D721Med (cell line): ENCODE measurements at regions not wholly inside any gene's neighbourhood (a gene's known extent, or its start where the extent isn't known, plus 50 kb on each side); places are given as distances from the start of the nearest gene placed in this dataset.

ENCODE experiments used
- DNase-seq: peaks from one replicate; pipeline ENCODE4 v3.0.0; 2011; ENCODE audit warnings: low spot score; ENCODE audit not compliant: insufficient read length
- FAIRE-seq: peaks from 2 replicates; lab custom pipeline; 2011; peaks lifted over from hg19 to GRCh38; lab: Jason Lieb, UNC
- TF ChIP-seq, protein P1 (sequence below): IDR thresholded peaks from 2 replicates; pipeline ENCODE4 v1.5.1; 2012; ENCODE audit warnings: mild to moderate bottlenecking, control low read depth; ENCODE audit not compliant: insufficient read depth; ENCODE audit errors: missing control alignments

DNA sequence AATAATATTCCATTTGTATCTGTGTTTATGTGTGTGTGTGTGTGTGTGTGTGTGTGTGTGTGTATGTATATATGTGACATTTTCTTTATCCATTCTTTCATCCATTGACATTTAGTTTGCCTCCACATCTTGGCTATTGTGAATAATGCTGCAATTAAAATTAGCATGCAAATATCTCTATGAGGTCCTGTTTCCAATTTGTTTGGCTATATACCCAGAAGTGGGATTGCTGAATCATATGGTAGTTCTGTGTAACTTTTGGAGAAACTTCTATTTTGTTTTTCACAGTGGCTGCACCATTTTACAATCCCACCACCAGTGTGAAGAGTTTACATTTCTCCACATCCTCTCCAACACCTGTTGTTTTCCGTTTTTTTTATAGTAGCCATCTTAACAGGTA, 53.1 kb downstream of the CH25H start:
- TF ChIP-seq, protein P1, sequence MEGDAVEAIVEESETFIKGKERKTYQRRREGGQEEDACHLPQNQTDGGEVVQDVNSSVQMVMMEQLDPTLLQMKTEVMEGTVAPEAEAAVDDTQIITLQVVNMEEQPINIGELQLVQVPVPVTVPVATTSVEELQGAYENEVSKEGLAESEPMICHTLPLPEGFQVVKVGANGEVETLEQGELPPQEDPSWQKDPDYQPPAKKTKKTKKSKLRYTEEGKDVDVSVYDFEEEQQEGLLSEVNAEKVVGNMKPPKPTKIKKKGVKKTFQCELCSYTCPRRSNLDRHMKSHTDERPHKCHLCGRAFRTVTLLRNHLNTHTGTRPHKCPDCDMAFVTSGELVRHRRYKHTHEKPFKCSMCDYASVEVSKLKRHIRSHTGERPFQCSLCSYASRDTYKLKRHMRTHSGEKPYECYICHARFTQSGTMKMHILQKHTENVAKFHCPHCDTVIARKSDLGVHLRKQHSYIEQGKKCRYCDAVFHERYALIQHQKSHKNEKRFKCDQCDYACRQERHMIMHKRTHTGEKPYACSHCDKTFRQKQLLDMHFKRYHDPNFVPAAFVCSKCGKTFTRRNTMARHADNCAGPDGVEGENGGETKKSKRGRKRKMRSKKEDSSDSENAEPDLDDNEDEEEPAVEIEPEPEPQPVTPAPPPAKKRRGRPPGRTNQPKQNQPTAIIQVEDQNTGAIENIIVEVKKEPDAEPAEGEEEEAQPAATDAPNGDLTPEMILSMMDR, result no peak
- FAIRE-seq (no peak), DNase-seq (no peak)

- DNase-seq (no peak), FAIRE-seq (no peak)
- TF ChIP-seq, protein P1, result no peak
These were observed 54.0 kb downstream of the CH25H start for GRCh38 chr10:89153116-89153515.

GRCh38 chr10:89151857-89152256, 55.3 kb downstream of the CH25H start:
- TF ChIP-seq, protein P1, result no peak
- DNase-seq (no peak), FAIRE-seq (no peak)

GRCh38 chr10:89148061-89148460, 59.1 kb downstream of the CH25H start:
- FAIRE-seq (no peak), DNase-seq (no peak)
- TF ChIP-seq, protein P1, result no peak

- FAIRE-seq, result no peak
- DNase-seq, result no peak
- TF ChIP-seq, protein P1, result no peak
These were observed 59.9 kb downstream of the CH25H start for GRCh38 chr10:89147256-89147655.

- no peak for FAIRE-seq
- TF ChIP-seq, protein P1, result no peak
- no peak for DNase-seq
These were observed 62.3 kb downstream of the CH25H start for GRCh38 chr10:89144836-89145235.

GRCh38 chr10:89142590-89142989, 64.5 kb downstream of the CH25H start:
- TF ChIP-seq, protein P1, result no peak
- DNase-seq (no peak), FAIRE-seq (no peak)
